Mesenchymal stem cell (in vitro differentiated cells and primary cell): ENCODE measurements at regions not wholly inside any gene's neighbourhood (a gene's known extent, or its start where the extent isn't known, plus 50 kb on each side); places are given as distances from the start of the nearest gene placed in this dataset.

ENCODE experiments used
- DNase-seq: peaks from one replicate; pipeline ENCODE4 v3.0.0-alpha.2; 2013
- H2AFZ ChIP-seq: one replicate; pipeline ENCODE4 v1.6.1; 2013; ENCODE audit warnings: low read depth, mild to moderate bottlenecking, control low read depth, inconsistent platforms, low read length, moderate library complexity
- H2AK5ac ChIP-seq: 2 replicates; pipeline ENCODE4 v1.6.1; 2013; ENCODE audit warnings: low read length, moderate library complexity, mild to moderate bottlenecking, inconsistent platforms; ENCODE audit not compliant: severe bottlenecking
- H2BK120ac ChIP-seq: one replicate; pipeline ENCODE4 v1.6.1; 2013; ENCODE audit warnings: low read depth, mild to moderate bottlenecking, inconsistent platforms, low read length, moderate library complexity
- H2BK12ac ChIP-seq, 2 experiments: one replicate each; pipeline ENCODE4 v1.6.1; 2013; ENCODE audit warnings: inconsistent platforms in 2 of 2, low read length in 2 of 2, mild to moderate bottlenecking in 2 of 2, moderate library complexity in 2 of 2, control low read depth in 1 of 2
- H2BK15ac ChIP-seq: one replicate; pipeline ENCODE4 v1.6.1; 2013; ENCODE audit warnings: mild to moderate bottlenecking, low read depth, inconsistent platforms; ENCODE audit not compliant: poor library complexity, severe bottlenecking
- H2BK5ac ChIP-seq: 2 replicates; pipeline ENCODE4 v1.6.1; 2013; ENCODE audit warnings: low read depth, mild to moderate bottlenecking, low read length, control low read depth, inconsistent platforms; ENCODE audit not compliant: poor library complexity, severe bottlenecking
- H3K14ac ChIP-seq, 2 experiments: one replicate each; pipeline ENCODE4 v1.6.1; 2013; ENCODE audit warnings: inconsistent platforms in 2 of 2, low read length in 2 of 2, control low read depth in 1 of 2, mild to moderate bottlenecking in 1 of 2, moderate library complexity in 1 of 2
- H3K18ac ChIP-seq, 2 experiments: one replicate each; pipeline ENCODE4 v1.6.1; 2013; ENCODE audit warnings: inconsistent platforms in 2 of 2, low read length in 2 of 2, control low read depth in 1 of 2, low read depth in 1 of 2, mild to moderate bottlenecking in 1 of 2
- H3K23ac ChIP-seq, 2 experiments: one replicate each; pipeline ENCODE4 v1.6.1; 2013; ENCODE audit warnings: inconsistent platforms in 2 of 2, low read length in 2 of 2, mild to moderate bottlenecking in 2 of 2, moderate library complexity in 2 of 2, control low read depth in 1 of 2
- H3K27ac ChIP-seq: 2 replicates; pipeline ENCODE4 v1.5.1; 2013; ENCODE audit warnings: mild to moderate bottlenecking, moderate library complexity, low read length, control low read depth, inconsistent platforms; ENCODE audit not compliant: poor library complexity, severe bottlenecking
- H3K27me3 ChIP-seq, 2 experiments: 2 replicates each; pipeline versions ENCODE4 v1.6.1 to v1.7.0; 2013; ENCODE audit warnings: low read length in 2 of 2, mild to moderate bottlenecking in 2 of 2, moderate library complexity in 2 of 2, control low read depth in 1 of 2, inconsistent platforms in 1 of 2; ENCODE audit not compliant: control insufficient read depth in 1 of 2, insufficient read depth in 1 of 2
- H3K36me3 ChIP-seq, 2 experiments: 2 replicates each; pipeline versions ENCODE4 v1.6.1 to v1.7.0; 2013; ENCODE audit warnings: low read length in 2 of 2, control low read depth in 1 of 2, inconsistent platforms in 1 of 2, low read depth in 1 of 2, mild to moderate bottlenecking in 1 of 2; ENCODE audit not compliant: insufficient read depth in 2 of 2, control insufficient read depth in 1 of 2
- H3K4ac ChIP-seq, 2 experiments: one replicate each; pipeline ENCODE4 v1.6.1; 2013; ENCODE audit warnings: inconsistent platforms in 2 of 2, low read length in 2 of 2, mild to moderate bottlenecking in 2 of 2, moderate library complexity in 2 of 2, control low read depth in 1 of 2, low read depth in 1 of 2
- H3K4me1 ChIP-seq: 2 replicates; pipeline ENCODE4 v1.6.1; 2013; ENCODE audit warnings: low read depth, low read length, control low read depth; ENCODE audit not compliant: control insufficient read depth, insufficient read depth
- H3K4me2 ChIP-seq: 2 replicates; pipeline ENCODE4 v1.6.1; 2013; ENCODE audit warnings: low read length, mild to moderate bottlenecking, inconsistent platforms; ENCODE audit not compliant: poor library complexity, severe bottlenecking
- H3K4me3 ChIP-seq, 2 experiments: 2 replicates each; pipeline versions ENCODE4 v1.5.1 to v1.7.0; 2013; ENCODE audit warnings: low read length in 2 of 2, mild to moderate bottlenecking in 2 of 2, control low read depth in 1 of 2, low read depth in 1 of 2; ENCODE audit not compliant: insufficient read depth in 1 of 2
- H3K79me1 ChIP-seq: replicated peaks from 2 replicates; pipeline ENCODE4 v1.6.1; 2013; ENCODE audit warnings: mild to moderate bottlenecking, control low read depth, low read length, inconsistent platforms; ENCODE audit not compliant: poor library complexity, severe bottlenecking
- H3K9ac ChIP-seq: 2 replicates; pipeline ENCODE4 v1.7.0; 2013; ENCODE audit warnings: mild to moderate bottlenecking, low read length, moderate library complexity
- H3K9me3 ChIP-seq: 2 replicates; pipeline ENCODE4 v1.7.0; 2013; ENCODE audit warnings: mild to moderate bottlenecking, low read length; ENCODE audit not compliant: control insufficient read depth
- H4K8ac ChIP-seq: one replicate; pipeline ENCODE4 v1.6.1; 2013; ENCODE audit warnings: inconsistent platforms, mild to moderate bottlenecking, low read length, moderate library complexity
- H4K91ac ChIP-seq: one replicate; pipeline ENCODE4 v1.6.1; 2013; ENCODE audit warnings: mild to moderate bottlenecking, low read length, inconsistent platforms
- WGBS: methylation state at CpG from one replicate; pipeline ENCODE4 v1.1.7; 2013; ENCODE audit warnings: mixed read lengths; 5-methylcytosine and 5-hydroxymethylcytosine counted together

GRCh38 chr3:26271848-26272247 lies 350.7 kb upstream of the LRRC3B start:
- no peak overlapping the region for H3K4me3 ChIP-seq
- H3K23ac ChIP-seq: no peak overlapping the region
- no peak overlapping the region for H2BK120ac ChIP-seq
- H3K79me1 ChIP-seq: no peaks in the 10 kb centered on the region
- H3K18ac ChIP-seq: no peak overlapping the region
- DNase-seq: no peak
- H3K36me3 ChIP-seq: no peaks in the 10 kb centered on the region
- H3K27me3 ChIP-seq: no peaks in the 10 kb centered on the region
- H3K4me2 ChIP-seq: no peak overlapping the region
- no peak overlapping the region for H3K4ac ChIP-seq
- no peak overlapping the region for H4K91ac ChIP-seq
- H4K8ac ChIP-seq: no peak overlapping the region
- no peak overlapping the region for H3K27ac ChIP-seq
- H3K9ac ChIP-seq: no peak overlapping the region
- H2BK12ac ChIP-seq: no peak overlapping the region
- H2AFZ ChIP-seq: no peak overlapping the region
- H2BK5ac ChIP-seq: no peak overlapping the region
- no peak overlapping the region for H3K14ac ChIP-seq
- H2BK15ac ChIP-seq: no peak overlapping the region
- no peak overlapping the region for H2AK5ac ChIP-seq
- H3K9me3 ChIP-seq: peaks cover 10% of the 10 kb centered on the region
- H3K4me1 ChIP-seq: no peaks in the 10 kb centered on the region

DNA sequence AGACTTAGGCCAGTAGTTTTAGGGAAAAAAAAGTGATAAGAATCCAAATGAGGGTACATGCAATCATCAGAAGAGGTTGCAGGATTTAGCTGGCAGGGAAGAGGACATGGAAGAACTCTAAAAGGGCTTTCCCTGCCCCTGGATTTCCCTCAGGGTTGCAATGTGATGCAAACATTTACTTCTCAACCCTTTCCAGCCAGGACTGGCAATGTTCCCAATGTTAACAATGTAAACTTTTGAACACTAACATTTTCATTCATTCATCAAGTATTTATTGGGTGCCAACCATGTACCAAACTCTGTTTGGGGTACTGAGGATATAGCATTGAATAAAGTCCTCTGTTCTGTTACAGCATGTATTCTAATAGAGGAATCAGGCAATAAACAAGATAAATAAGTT lies 349.4 kb upstream of the LRRC3B start:
- Histone ChIP-seq H3K23ac (no peak overlapping the region), H3K9ac (no peak overlapping the region), H3K4me1 (no peaks in the 10 kb centered on the region), H2BK120ac (no peak overlapping the region), H3K4ac (no peak overlapping the region), H2BK5ac (no peak overlapping the region), H3K18ac (no peak overlapping the region), H2AFZ (no peak overlapping the region), H2BK12ac (no peak overlapping the region), H2BK15ac (no peak overlapping the region), H4K8ac (no peak overlapping the region), H4K91ac (no peak overlapping the region), H3K36me3 (no peaks in the 10 kb centered on the region), H3K14ac (no peak overlapping the region), H2AK5ac (no peak overlapping the region), H3K4me3 (no peak overlapping the region), H3K27ac (no peak overlapping the region), H3K27me3 (no peaks in the 10 kb centered on the region), H3K9me3 (peaks cover 12% of the 10 kb centered on the region), H3K4me2 (no peak overlapping the region), H3K79me1 (no peaks in the 10 kb centered on the region)
- DNase-seq: no peak

DNA sequence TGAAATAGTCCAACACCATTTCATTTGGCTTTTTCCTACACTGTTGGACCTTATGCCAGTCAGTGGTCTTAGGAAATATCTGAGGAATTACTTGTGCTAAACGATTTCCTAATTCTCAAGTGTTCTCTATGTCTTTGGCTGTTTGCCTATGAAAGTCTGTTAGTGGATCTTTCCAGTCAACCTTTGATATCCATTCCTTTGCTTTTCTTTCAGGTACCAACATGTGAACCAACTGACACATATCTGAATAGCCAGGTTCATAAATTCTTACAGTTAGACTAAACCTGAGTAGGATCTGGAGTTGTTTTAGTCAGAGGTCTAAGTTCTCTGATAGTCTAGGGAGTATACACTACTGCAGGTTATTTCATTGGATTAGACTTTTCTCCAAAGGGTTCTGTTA lies 343.5 kb upstream of the LRRC3B start:
- H3K4me3 ChIP-seq: no peak overlapping the region
- H2BK15ac ChIP-seq: no peak overlapping the region
- WGBS: 64% methylated on average over 1 of the region's 1 CpG
- no peak for DNase-seq
- H3K9ac ChIP-seq: no peak overlapping the region
- no peak overlapping the region for H3K4ac ChIP-seq
- no peak overlapping the region for H4K91ac ChIP-seq
- no peak overlapping the region for H2BK120ac ChIP-seq
- no peak overlapping the region for H2BK5ac ChIP-seq
- H3K14ac ChIP-seq: no peak overlapping the region
- H3K23ac ChIP-seq: no peak overlapping the region
- H3K4me1 ChIP-seq: no peaks in the 10 kb centered on the region
- no peak overlapping the region for H2AFZ ChIP-seq
- H3K27me3 ChIP-seq: no peaks in the 10 kb centered on the region
- no peak overlapping the region for H4K8ac ChIP-seq
- no peak overlapping the region for H3K4me2 ChIP-seq
- no peak overlapping the region for H3K27ac ChIP-seq
- no peak overlapping the region for H3K18ac ChIP-seq
- no peaks in the 10 kb centered on the region for H3K36me3 ChIP-seq
- H3K79me1 ChIP-seq: no peaks in the 10 kb centered on the region
- peaks cover 40% of the 10 kb centered on the region for H3K9me3 ChIP-seq
- H2BK12ac ChIP-seq: no peak overlapping the region
- H2AK5ac ChIP-seq: no peak overlapping the region

DNA sequence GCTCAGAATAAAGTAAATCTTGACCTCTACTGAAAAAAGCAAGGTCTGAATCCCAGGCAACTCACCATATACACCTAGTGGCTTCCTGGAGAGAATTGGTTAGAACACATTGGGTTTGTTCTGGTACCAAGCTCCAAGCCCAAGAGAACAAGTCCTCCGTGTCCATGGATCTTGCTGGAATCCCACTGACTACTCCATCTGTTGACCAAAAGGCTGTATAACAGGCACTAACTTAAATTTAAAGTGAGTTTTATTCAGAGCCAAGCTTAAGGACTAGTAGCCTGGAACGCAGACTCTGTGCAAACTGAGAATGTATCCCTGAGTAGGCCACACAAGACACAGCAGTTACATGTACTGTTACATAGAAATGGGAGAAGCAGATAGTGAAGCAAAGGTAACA lies 342.1 kb upstream of the LRRC3B start:
- no peak for DNase-seq
- no peak overlapping the region for H3K14ac ChIP-seq
- peaks cover 51% of the 10 kb centered on the region for H3K9me3 ChIP-seq
- no peak overlapping the region for H2BK12ac ChIP-seq
- no peak overlapping the region for H2BK5ac ChIP-seq
- no peak overlapping the region for H3K23ac ChIP-seq
- no peak overlapping the region for H3K27ac ChIP-seq
- no peak overlapping the region for H2AK5ac ChIP-seq
- H3K79me1 ChIP-seq: no peaks in the 10 kb centered on the region
- no peak overlapping the region for H4K8ac ChIP-seq
- no peak overlapping the region for H3K4me2 ChIP-seq
- H3K4me1 ChIP-seq: no peaks in the 10 kb centered on the region
- H2BK120ac ChIP-seq: no peak overlapping the region
- no peaks in the 10 kb centered on the region for H3K27me3 ChIP-seq
- no peak overlapping the region for H4K91ac ChIP-seq
- WGBS: 66% methylated on average over 2 of the region's 2 CpGs
- no peak overlapping the region for H2BK15ac ChIP-seq
- no peak overlapping the region for H3K4ac ChIP-seq
- H3K4me3 ChIP-seq: no peak overlapping the region
- H3K9ac ChIP-seq: no peak overlapping the region
- H2AFZ ChIP-seq: no peak overlapping the region
- no peaks in the 10 kb centered on the region for H3K36me3 ChIP-seq
- H3K18ac ChIP-seq: no peak overlapping the region
